PC-3 (cell line): ENCODE measurements at regions not wholly inside any gene's neighbourhood (a gene's known extent, or its start where the extent isn't known, plus 50 kb on each side); places are given as distances from the start of the nearest gene placed in this dataset.

Experiments used
- ATAC-seq: fragments of 200-7000 bp; cut with Tn5 transposase; 2 replicates; pipeline ENCODE4 v1.9.1; 2020; ENCODE audit warnings: mild to moderate bottlenecking, moderate library complexity
- BruUV-seq: library from RNA; stranded (reverse); fragments of 400-500 nt; replicated peaks from 2 replicates; lab custom pipeline; 2021; lab: Mats Ljungman, UMichigan
- CTCF ChIA-PET: fragments of 300-600 bp; sonication (Branson Sonifier 250); formaldehyde crosslinking; loops from one replicate; lab custom pipeline; 2022; ENCODE audit warnings: antibody characterized with exemption; lab: Charles Lee
- POLR2A ChIA-PET: fragments of 300-600 bp; sonication (Branson Sonifier 250); formaldehyde crosslinking; loops from one replicate; lab custom pipeline; 2022; ENCODE audit warnings: antibody characterized with exemption; ENCODE audit not compliant: unreplicated experiment; lab: Charles Lee
- DNase-seq: peaks from one replicate; pipeline ENCODE4 v3.0.0-alpha.2; 2015
- H2AFZ ChIP-seq: fragments of 300-600 bp; sonication (generic); 2 replicates; pipeline ENCODE4 v1.6.0; 2016; ENCODE audit warnings: antibody characterized with exemption, low read length
- H3F3A ChIP-seq: fragments of 300-600 bp; sonication (generic); one replicate; pipeline ENCODE4 v1.6.0; 2017; ENCODE audit warnings: antibody characterized with exemption, low read length, control low read depth, mild to moderate bottlenecking; ENCODE audit not compliant: unreplicated experiment
- H3K27ac ChIP-seq: fragments of 300-600 bp; sonication (generic); 2 replicates; pipeline ENCODE4 v1.5.1; 2016; ENCODE audit warnings: mild to moderate bottlenecking, low read length
- H3K27me3 ChIP-seq: fragments of 300-600 bp; sonication (generic); 2 replicates; pipeline ENCODE4 v1.6.1; 2016; ENCODE audit warnings: low read length, mixed read lengths
- H3K36me3 ChIP-seq: fragments of 300-600 bp; sonication (generic); 2 replicates; pipeline ENCODE4 v1.6.1; 2016; ENCODE audit warnings: low read depth, mixed run types, low read length, mixed read lengths
- H3K4me1 ChIP-seq: fragments of 300-600 bp; sonication (generic); 2 replicates; pipeline ENCODE4 v1.5.1; 2016; ENCODE audit warnings: low read length; ENCODE audit not compliant: insufficient read depth
- H3K4me2 ChIP-seq: fragments of 300-600 bp; sonication (generic); 2 replicates; pipeline ENCODE4 v1.6.0; 2016; ENCODE audit warnings: low read length
- H3K4me3 ChIP-seq: fragments of 300-600 bp; sonication (generic); 2 replicates; pipeline ENCODE4 v1.5.1; 2016; ENCODE audit warnings: mild to moderate bottlenecking, low read length, mixed read lengths
- H3K79me2 ChIP-seq: fragments of 300-600 bp; sonication (generic); 2 replicates; pipeline ENCODE4 v1.6.1; 2017; ENCODE audit warnings: low read length, mixed read lengths
- H3K9ac ChIP-seq: fragments of 300-600 bp; sonication (generic); 2 replicates; pipeline ENCODE4 v1.6.0; 2016; ENCODE audit warnings: mild to moderate bottlenecking, low read length
- H3K9me2 ChIP-seq: fragments of 300-600 bp; sonication (generic); replicated peaks from 2 replicates; pipeline ENCODE4 v1.6.1; 2016; ENCODE audit warnings: mixed run types, low read length, mixed read lengths
- H3K9me3 ChIP-seq: fragments of 300-600 bp; sonication (generic); 2 replicates; pipeline ENCODE4 v1.6.1; 2016; ENCODE audit warnings: low read length, mixed read lengths
- H4K20me1 ChIP-seq: fragments of 300-600 bp; sonication (generic); 2 replicates; pipeline ENCODE4 v1.6.1; 2016; ENCODE audit warnings: low read length, mixed read lengths
- EZH2 ChIP-seq: fragments of 300-600 bp; sonication (generic); IDR thresholded peaks from one replicate; pipeline ENCODE4 v1.6.1; 2017; ENCODE audit warnings: antibody characterized with exemption, mild to moderate bottlenecking, low read length; ENCODE audit not compliant: unreplicated experiment
- EZH2phosphoT487 ChIP-seq: fragments of 300-600 bp; sonication (generic); IDR thresholded peaks from 2 replicates; pipeline ENCODE4 v1.6.1; 2018; ENCODE audit warnings: mild to moderate bottlenecking, antibody characterized with exemption, low read length, borderline replicate concordance
- intact Hi-C: fragments of 100-400 bp; cut with micrococcal nuclease; formaldehyde crosslinking; loops from 2 replicates; pipeline ENCODE4 v1.9.0; 2023
- TF ChIP-seq, protein P1 (sequence below): fragments of 300-600 bp; sonication (generic); conservative IDR thresholded peaks from 2 replicates; pipeline ENCODE4 v1.5.1; 2017; ENCODE audit warnings: antibody characterized with exemption, low read depth, mild to moderate bottlenecking, low read length

DNA sequence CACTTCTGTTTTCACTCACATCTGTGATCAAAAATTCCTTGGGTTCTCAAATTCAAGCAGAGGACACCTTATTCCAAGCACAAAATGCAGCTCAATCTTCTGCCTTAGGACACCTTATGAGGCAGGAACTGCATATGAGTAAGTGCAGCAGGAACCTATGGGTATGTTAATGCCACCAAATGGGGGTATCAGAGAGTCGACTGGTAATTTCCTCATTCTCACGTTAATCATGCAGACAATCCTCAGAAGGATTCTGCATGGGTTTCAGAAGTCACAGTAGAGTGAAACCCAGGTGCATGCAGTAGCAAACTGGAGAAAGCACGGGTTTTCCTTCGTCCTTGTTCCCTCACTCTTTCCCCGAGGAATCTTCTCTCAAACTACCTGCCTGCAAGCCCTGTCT, 452.8 kb downstream of the CBLN2 start:
- Histone ChIP-seq H3K9me3 (no peaks in the 10 kb centered on the region), H3K4me1 (no peaks in the 10 kb centered on the region), H4K20me1 (no peaks in the 10 kb centered on the region), H3K79me2 (no peaks in the 10 kb centered on the region), H3K4me3 (no peak overlapping the region), H3K9ac (no peak overlapping the region), H3K36me3 (no peaks in the 10 kb centered on the region), H2AFZ (no peak overlapping the region), H3K27me3 (no peaks in the 10 kb centered on the region), H3F3A (no peaks in the 10 kb centered on the region), H3K27ac (no peak overlapping the region), H3K9me2 (no peaks in the 10 kb centered on the region), H3K4me2 (no peak overlapping the region)
- no peak for TF ChIP-seq EZH2phosphoT487
- TF ChIP-seq EZH2 = no peak
- TF ChIP-seq, protein P1, sequence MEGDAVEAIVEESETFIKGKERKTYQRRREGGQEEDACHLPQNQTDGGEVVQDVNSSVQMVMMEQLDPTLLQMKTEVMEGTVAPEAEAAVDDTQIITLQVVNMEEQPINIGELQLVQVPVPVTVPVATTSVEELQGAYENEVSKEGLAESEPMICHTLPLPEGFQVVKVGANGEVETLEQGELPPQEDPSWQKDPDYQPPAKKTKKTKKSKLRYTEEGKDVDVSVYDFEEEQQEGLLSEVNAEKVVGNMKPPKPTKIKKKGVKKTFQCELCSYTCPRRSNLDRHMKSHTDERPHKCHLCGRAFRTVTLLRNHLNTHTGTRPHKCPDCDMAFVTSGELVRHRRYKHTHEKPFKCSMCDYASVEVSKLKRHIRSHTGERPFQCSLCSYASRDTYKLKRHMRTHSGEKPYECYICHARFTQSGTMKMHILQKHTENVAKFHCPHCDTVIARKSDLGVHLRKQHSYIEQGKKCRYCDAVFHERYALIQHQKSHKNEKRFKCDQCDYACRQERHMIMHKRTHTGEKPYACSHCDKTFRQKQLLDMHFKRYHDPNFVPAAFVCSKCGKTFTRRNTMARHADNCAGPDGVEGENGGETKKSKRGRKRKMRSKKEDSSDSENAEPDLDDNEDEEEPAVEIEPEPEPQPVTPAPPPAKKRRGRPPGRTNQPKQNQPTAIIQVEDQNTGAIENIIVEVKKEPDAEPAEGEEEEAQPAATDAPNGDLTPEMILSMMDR = no peak
- no peak for DNase-seq
- CTCF ChIA-PET = no interaction called here
- POLR2A ChIA-PET = no interaction called here
- BruUV-seq = no TSS peak
- intact Hi-C loops = no loop called here
- ATAC-seq = no peak

DNA sequence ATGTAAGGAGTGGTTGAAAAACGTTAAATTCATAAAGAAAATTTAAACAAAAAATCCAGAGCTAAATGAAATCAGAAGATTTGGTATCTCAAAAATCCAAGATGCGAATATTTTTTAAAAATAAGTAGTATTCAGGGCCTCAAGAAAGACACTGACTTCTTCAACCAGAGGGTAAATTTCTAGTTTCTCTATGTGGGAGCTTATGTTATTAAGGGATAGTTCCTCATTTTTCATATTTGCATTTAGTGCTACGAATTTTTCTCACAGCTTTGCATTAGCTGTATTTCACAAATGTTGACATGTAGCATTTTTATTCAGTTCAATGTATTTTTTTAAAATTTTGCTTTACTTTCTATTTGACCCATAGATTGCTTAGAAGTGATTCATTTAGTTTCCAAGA, 454.7 kb downstream of the CBLN2 start:
- DNase-seq (no peak), ATAC-seq (no peak)
- no TSS peak for BruUV-seq
- Histone ChIP-seq H3K9me2 (no peaks in the 10 kb centered on the region), H3K36me3 (no peaks in the 10 kb centered on the region), H3K9me3 (no peaks in the 10 kb centered on the region), H3K9ac (no peak overlapping the region), H2AFZ (no peak overlapping the region), H3F3A (no peaks in the 10 kb centered on the region), H3K27ac (no peak overlapping the region), H3K4me2 (no peak overlapping the region), H3K4me3 (no peak overlapping the region), H3K4me1 (no peaks in the 10 kb centered on the region), H3K79me2 (no peaks in the 10 kb centered on the region), H4K20me1 (no peaks in the 10 kb centered on the region), H3K27me3 (no peaks in the 10 kb centered on the region)
- ChIA-PET CTCF (no interaction called here), POLR2A (no interaction called here)
- TF ChIP-seq, protein P1 = no peak
- TF ChIP-seq EZH2 = no peak
- no peak for TF ChIP-seq EZH2phosphoT487
- intact Hi-C loops = loop anchor here (5.0 to 10.0 kb wide), 2 partner anchors 405 to 692 kb away; no protein-coding TSS in a partner anchor

DNA sequence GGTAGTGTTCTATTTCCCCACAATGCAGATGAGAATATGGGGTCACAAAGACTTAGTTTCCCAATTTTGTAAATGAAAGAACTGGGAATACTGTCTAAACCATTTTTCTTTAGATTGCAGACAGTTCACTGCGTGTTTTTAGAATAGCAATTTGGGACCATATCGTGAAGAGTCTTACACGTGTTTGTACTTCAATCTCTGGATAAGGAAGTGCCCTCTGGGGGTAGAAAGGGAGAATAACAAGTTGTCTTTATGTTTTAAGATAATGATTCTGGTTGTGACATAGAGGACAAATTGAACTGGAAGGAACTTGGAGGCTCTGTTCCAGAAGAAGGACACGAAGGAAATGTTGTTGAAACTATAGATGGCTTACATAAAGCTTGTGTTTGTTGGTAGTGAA, 457.7 kb downstream of the CBLN2 start:
- intact Hi-C loops = loop anchor here (5.0 to 10.0 kb wide), 2 partner anchors 402 to 689 kb away; no protein-coding TSS in a partner anchor
- Histone ChIP-seq H3K9ac (no peak overlapping the region), H3K27ac (no peak overlapping the region), H3K4me3 (no peak overlapping the region), H3K4me2 (no peak overlapping the region), H3K9me2 (no peaks in the 10 kb centered on the region), H3K79me2 (no peaks in the 10 kb centered on the region), H3K27me3 (no peaks in the 10 kb centered on the region), H3K9me3 (no peaks in the 10 kb centered on the region), H3K36me3 (no peaks in the 10 kb centered on the region), H2AFZ (no peak overlapping the region), H3K4me1 (no peaks in the 10 kb centered on the region), H3F3A (no peaks in the 10 kb centered on the region), H4K20me1 (no peaks in the 10 kb centered on the region)
- ATAC-seq (peak; percentile 42; the same call in 1 of the 2 replicates), DNase-seq (peak; percentile 44)
- ChIA-PET POLR2A (no interaction called here), CTCF (no interaction called here)
- no peak for TF ChIP-seq EZH2phosphoT487
- no peak for TF ChIP-seq EZH2
- TF ChIP-seq, protein P1 = peak; percentile 64
- no TSS peak for BruUV-seq
